Natural killer cell treated with Interleukin-12 subunit alpha and Interleukin-12 subunit beta and Interleukin-15 and Interleukin-18, amount 100 ng/mL, for 72 hours (primary cell): ENCODE measurements at regions not wholly inside any gene's neighbourhood (a gene's known extent, or its start where the extent isn't known, plus 50 kb on each side); places are given as distances from the start of the nearest gene placed in this dataset.

Experiments used
- ATAC-seq, 2 donors: fragments of 150-1000 bp; cut with Tn5 transposase in 1 of 2; sonication (Bioruptor Pico), chemical (Tn5 transposase) in 1 of 2; 2 replicates each; pipeline ENCODE4 v1.10.0; 2021
- DNase-seq: peaks from one replicate; pipeline ENCODE4 v3.0.0; 2022; ENCODE audit warnings: low spot score
- H3K27ac Mint-ChIP-seq, 2 donors: 1 replicate in 1 of 2; 2 replicates in 1 of 2; pipeline ENCODE4 v1.8.0; 2022; ENCODE audit warnings: mixed read lengths in 2 of 2, mild to moderate bottlenecking in 1 of 2, moderate library complexity in 1 of 2
- H3K27me3 Mint-ChIP-seq, 2 donors: 1 replicate in 1 of 2; 2 replicates in 1 of 2; pipeline ENCODE4 v1.8.0; 2022; ENCODE audit warnings: mixed read lengths in 2 of 2
- H3K36me3 Mint-ChIP-seq: one replicate; pipeline ENCODE4 v1.8.0; 2022; ENCODE audit warnings: mixed read lengths
- H3K4me1 Mint-ChIP-seq, 2 donors: 1 replicate in 1 of 2; 2 replicates in 1 of 2; pipeline ENCODE4 v1.8.0; 2022; ENCODE audit warnings: low read depth in 2 of 2, mixed read lengths in 2 of 2, mild to moderate bottlenecking in 1 of 2
- H3K4me3 Mint-ChIP-seq: one replicate; pipeline ENCODE4 v1.8.0; 2022; ENCODE audit warnings: mixed read lengths
- H3K9me3 Mint-ChIP-seq: 2 replicates; pipeline ENCODE4 v1.8.0; 2022; ENCODE audit warnings: mixed read lengths

GRCh38 chr1:240031009-240031408, 60.7 kb upstream of the FMN2 start:
- H3K9me3 Mint-ChIP-seq, result no peaks in the 10 kb centered on the region
- no peak overlapping the region for H3K27ac Mint-ChIP-seq
- no peaks in the 10 kb centered on the region for H3K4me1 Mint-ChIP-seq
- H3K27me3 Mint-ChIP-seq, result peaks cover 10 to 16% of the 10 kb centered on the region in 2 donors
- DNase-seq (no peak), ATAC-seq (no peak)
- H3K4me3 Mint-ChIP-seq, result no peak overlapping the region
- no peaks in the 10 kb centered on the region for H3K36me3 Mint-ChIP-seq

DNA sequence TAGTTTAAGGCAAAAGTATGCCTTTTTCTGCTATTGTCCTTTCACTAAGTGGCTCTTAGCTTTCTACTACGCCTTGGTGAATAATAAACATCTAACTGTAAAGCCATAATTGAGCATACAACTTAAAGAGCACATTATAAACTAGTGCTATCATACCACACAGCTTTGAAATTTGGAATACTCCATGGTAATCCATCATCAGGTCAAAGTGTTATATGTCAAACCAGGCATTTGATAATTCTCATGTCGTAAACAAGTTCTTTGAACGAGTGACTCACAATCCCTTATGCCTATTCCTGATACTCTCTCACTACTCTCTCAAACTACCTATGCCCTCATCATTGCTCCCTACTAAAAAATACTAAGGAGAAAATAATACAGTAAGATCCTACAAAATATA, 60.3 kb upstream of the FMN2 start:
- H3K4me1 Mint-ChIP-seq, result no peaks in the 10 kb centered on the region
- H3K4me3 Mint-ChIP-seq, result no peak overlapping the region
- no peak for ATAC-seq
- H3K27ac Mint-ChIP-seq, result no peak overlapping the region
- no peak for DNase-seq
- no peaks in the 10 kb centered on the region for H3K36me3 Mint-ChIP-seq
- H3K9me3 Mint-ChIP-seq, result no peaks in the 10 kb centered on the region
- H3K27me3 Mint-ChIP-seq, result peaks cover 10 to 16% of the 10 kb centered on the region in 2 donors

GRCh38 chr1:240033406-240033805, 58.3 kb upstream of the FMN2 start:
- no peak for ATAC-seq
- no peaks in the 10 kb centered on the region for H3K9me3 Mint-ChIP-seq
- H3K36me3 Mint-ChIP-seq, result no peaks in the 10 kb centered on the region
- H3K27ac Mint-ChIP-seq, result no peak overlapping the region
- H3K4me3 Mint-ChIP-seq, result no peak overlapping the region
- peaks cover 10 to 16% of the 10 kb centered on the region in 2 donors for H3K27me3 Mint-ChIP-seq
- no peak for DNase-seq
- H3K4me1 Mint-ChIP-seq, result no peaks in the 10 kb centered on the region

DNA sequence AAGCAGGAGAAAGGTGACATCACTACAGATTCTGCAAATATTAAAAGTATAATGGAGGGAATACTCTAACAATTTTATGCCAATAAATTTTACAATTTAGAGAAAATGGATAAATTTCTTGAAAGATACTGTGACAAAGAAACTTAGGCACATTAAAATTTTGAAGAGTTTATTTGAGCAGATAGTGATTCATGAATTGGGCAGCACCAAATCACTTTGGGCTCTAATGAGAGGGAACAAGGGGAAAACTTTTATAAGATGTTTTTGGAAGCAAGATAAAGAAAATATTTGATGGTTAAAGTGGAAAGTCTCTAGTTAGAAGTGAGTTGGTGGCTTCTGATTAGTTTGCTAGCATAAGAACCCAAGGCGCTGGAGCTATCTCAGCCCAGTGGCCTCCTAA, 55.2 kb upstream of the FMN2 start:
- Mint-ChIP-seq H3K36me3 (no peaks in the 10 kb centered on the region), H3K27me3 (peaks cover 9 to 16% of the 10 kb centered on the region in 2 donors), H3K4me1 (no peaks in the 10 kb centered on the region), H3K4me3 (no peak overlapping the region), H3K9me3 (no peaks in the 10 kb centered on the region), H3K27ac (no peak overlapping the region)
- no peak for ATAC-seq
- DNase-seq, result no peak
